Natural killer cell (primary cell): ENCODE measurements at regions not wholly inside any gene's neighbourhood (a gene's known extent, or its start where the extent isn't known, plus 50 kb on each side); places are given as distances from the start of the nearest gene placed in this dataset.

Experiments used
- ATAC-seq, 3 donors: fragments of 150-1000 bp in 2 of 3; fragments of 200-7000 bp in 1 of 3; cut with Tn5 transposase; 1 replicate in 1 of 3; 2 replicates in 2 of 3; pipeline ENCODE4 v1.10.0; 2021; ENCODE audit warnings: mild to moderate bottlenecking in 2 of 3, moderate library complexity in 2 of 3
- DNase-seq, 2 donors: peaks; one replicate each; pipeline versions ENCODE4 v3.0.0 to v3.0.0-alpha.2; 2013 to 2021; ENCODE audit warnings: mixed read lengths in 1 of 2
- H3K27ac ChIP-seq: one replicate; pipeline ENCODE4 v1.5.1; 2013; ENCODE audit warnings: mild to moderate bottlenecking, low read length
- H3K27me3 ChIP-seq: one replicate; pipeline ENCODE4 v1.6.1; 2013; ENCODE audit warnings: low read length; ENCODE audit not compliant: control insufficient read depth, insufficient read depth
- H3K36me3 ChIP-seq: one replicate; pipeline ENCODE4 v1.6.1; 2013; ENCODE audit warnings: low read length; ENCODE audit not compliant: control insufficient read depth, insufficient read depth
- H3K4me1 ChIP-seq: one replicate; pipeline ENCODE4 v1.6.1; 2013; ENCODE audit warnings: low read length; ENCODE audit not compliant: control insufficient read depth, insufficient read depth
- H3K4me3 ChIP-seq: one replicate; pipeline ENCODE4 v1.5.1; 2013; ENCODE audit warnings: low read length
- H3K9me3 ChIP-seq: one replicate; pipeline ENCODE4 v1.6.1; 2013; ENCODE audit warnings: low read length; ENCODE audit not compliant: control insufficient read depth, insufficient read depth
- H3K27ac Mint-ChIP-seq, 2 donors: one replicate each; pipeline ENCODE4 v1.8.0; 2022; ENCODE audit warnings: mild to moderate bottlenecking in 2 of 2, mixed read lengths in 2 of 2, moderate library complexity in 1 of 2
- H3K27me3 Mint-ChIP-seq, 2 donors: one replicate each; pipeline ENCODE4 v1.8.0; 2022; ENCODE audit warnings: low read depth in 2 of 2, mixed read lengths in 2 of 2
- H3K36me3 Mint-ChIP-seq: one replicate; pipeline ENCODE4 v1.8.0; 2022; ENCODE audit warnings: mixed read lengths
- H3K4me1 Mint-ChIP-seq, 2 donors: one replicate each; pipeline ENCODE4 v1.8.0; 2022; ENCODE audit warnings: mixed read lengths in 2 of 2
- H3K4me3 Mint-ChIP-seq: one replicate; pipeline ENCODE4 v1.8.0; 2022; ENCODE audit warnings: mild to moderate bottlenecking, moderate library complexity, mixed read lengths
- H3K9me3 Mint-ChIP-seq, 2 donors: one replicate each; pipeline ENCODE4 v1.8.0; 2022; ENCODE audit warnings: mixed read lengths in 2 of 2
- CTCF ChIP-seq: fragments of 200-600 bp; IDR thresholded peaks from one replicate; pipeline ENCODE4 v1.8.0; 2022; ENCODE audit warnings: antibody characterized with exemption
- WGBS: methylation state at CpG from one replicate; pipeline ENCODE4 v1.1.7; 2013; ENCODE audit warnings: missing lambda C conversion rate; ENCODE audit not compliant: insufficient coverage; 5-methylcytosine and 5-hydroxymethylcytosine counted together
- intact Hi-C: fragments of 100-400 bp; cut with micrococcal nuclease; formaldehyde crosslinking; loops from one replicate; pipeline ENCODE4 v1.14.2; 2022

- Histone ChIP-seq H3K27ac (no peak overlapping the region), H3K9me3 (peaks cover 3% of the 10 kb centered on the region), H3K36me3 (no peaks in the 10 kb centered on the region), H3K27me3 (no peaks in the 10 kb centered on the region), H3K4me1 (no peaks in the 10 kb centered on the region), H3K4me3 (no peak overlapping the region)
- H3K4me3 Mint-ChIP-seq: no peak overlapping the region
- intact Hi-C loops: no loop called here
- no peak for ATAC-seq
- no peaks in the 10 kb centered on the region for H3K9me3 Mint-ChIP-seq
- no peak overlapping the region for H3K27ac Mint-ChIP-seq
- TF ChIP-seq CTCF: no peak
- H3K4me1 Mint-ChIP-seq: no peaks in the 10 kb centered on the region
- no peaks in the 10 kb centered on the region for H3K36me3 Mint-ChIP-seq
- H3K27me3 Mint-ChIP-seq: no peaks in the 10 kb centered on the region
- DNase-seq: no peak
- 88% methylated on average over 7 of the region's 7 CpGs for WGBS
These were observed 483.7 kb upstream of the FRG2C start for GRCh38 chr3:75180235-75180944.

- Histone ChIP-seq H3K4me3 (no peak overlapping the region), H3K27ac (no peak overlapping the region), H3K27me3 (no peaks in the 10 kb centered on the region), H3K4me1 (no peaks in the 10 kb centered on the region), H3K9me3 (peaks cover 3% of the 10 kb centered on the region), H3K36me3 (no peaks in the 10 kb centered on the region)
- Mint-ChIP-seq H3K4me3 (no peak overlapping the region), H3K27ac (no peak overlapping the region), H3K36me3 (no peaks in the 10 kb centered on the region), H3K27me3 (no peaks in the 10 kb centered on the region), H3K9me3 (no peaks in the 10 kb centered on the region), H3K4me1 (no peaks in the 10 kb centered on the region)
- no peak for TF ChIP-seq CTCF
- intact Hi-C loops: no loop called here
- ATAC-seq: no peak
- DNase-seq: no peak
- no CpG with 5 or more reads among the region's 1 CpG for WGBS
These were observed 483.2 kb upstream of the FRG2C start for GRCh38 chr3:75180945-75181298.

GRCh38 chr3:75188962-75189361 lies 475.2 kb upstream of the FRG2C start:
- no peak for ATAC-seq
- H3K9me3 Mint-ChIP-seq: no peaks in the 10 kb centered on the region
- 91% methylated on average over 3 of the region's 3 CpGs for WGBS
- intact Hi-C loops: no loop called here
- Histone ChIP-seq H3K9me3 (no peaks in the 10 kb centered on the region), H3K27me3 (no peaks in the 10 kb centered on the region), H3K4me1 (no peaks in the 10 kb centered on the region), H3K36me3 (no peaks in the 10 kb centered on the region), H3K27ac (no peak overlapping the region), H3K4me3 (no peak overlapping the region)
- DNase-seq: no peak
- H3K36me3 Mint-ChIP-seq: no peaks in the 10 kb centered on the region
- H3K4me1 Mint-ChIP-seq: no peaks in the 10 kb centered on the region
- no peak overlapping the region for H3K27ac Mint-ChIP-seq
- H3K27me3 Mint-ChIP-seq: peaks cover 0 to 3% of the 10 kb centered on the region in 2 donors
- no peak for TF ChIP-seq CTCF
- H3K4me3 Mint-ChIP-seq: no peak overlapping the region

GRCh38 chr3:75192146-75192616 lies 471.9 kb upstream of the FRG2C start:
- Histone ChIP-seq H3K36me3 (no peaks in the 10 kb centered on the region), H3K4me3 (no peak overlapping the region), H3K4me1 (no peaks in the 10 kb centered on the region), H3K27me3 (no peaks in the 10 kb centered on the region), H3K9me3 (no peaks in the 10 kb centered on the region), H3K27ac (no peak overlapping the region)
- 58% methylated on average over 6 of the region's 6 CpGs for WGBS
- Mint-ChIP-seq H3K27me3 (peaks cover 0 to 3% of the 10 kb centered on the region in 2 donors), H3K27ac (no peak overlapping the region), H3K9me3 (no peaks in the 10 kb centered on the region), H3K4me3 (no peak overlapping the region), H3K36me3 (no peaks in the 10 kb centered on the region), H3K4me1 (no peaks in the 10 kb centered on the region)
- peak in 2 of 3 donors; percentile 52 to 55 for ATAC-seq
- TF ChIP-seq CTCF: peak; percentile 65
- DNase-seq: peak; percentile 16 to 63
- intact Hi-C loops: loop anchor here (2.0 to 5.0 kb wide), 2 partner anchors 237 to 450 kb away; no protein-coding TSS in a partner anchor
